GM21576 (cell line): ENCODE measurements at regions not wholly inside any gene's neighbourhood (a gene's known extent, or its start where the extent isn't known, plus 50 kb on each side); places are given as distances from the start of the nearest gene placed in this dataset.

ENCODE experiments used
- ATAC-seq: cut with Tn5 transposase; IDR thresholded peaks from one replicate; pipeline ENCODE4 v1.9.1; 2021; ENCODE audit warnings: mild to moderate bottlenecking, moderate library complexity; ENCODE audit not compliant: unreplicated experiment

- no peak for ATAC-seq
These were observed 388.9 kb downstream of the SH3GL2 start for GRCh38 chr9:17967731-17968130.

GRCh38 chr9:17969232-17969631 lies 390.4 kb downstream of the SH3GL2 start:
- no peak for ATAC-seq

DNA sequence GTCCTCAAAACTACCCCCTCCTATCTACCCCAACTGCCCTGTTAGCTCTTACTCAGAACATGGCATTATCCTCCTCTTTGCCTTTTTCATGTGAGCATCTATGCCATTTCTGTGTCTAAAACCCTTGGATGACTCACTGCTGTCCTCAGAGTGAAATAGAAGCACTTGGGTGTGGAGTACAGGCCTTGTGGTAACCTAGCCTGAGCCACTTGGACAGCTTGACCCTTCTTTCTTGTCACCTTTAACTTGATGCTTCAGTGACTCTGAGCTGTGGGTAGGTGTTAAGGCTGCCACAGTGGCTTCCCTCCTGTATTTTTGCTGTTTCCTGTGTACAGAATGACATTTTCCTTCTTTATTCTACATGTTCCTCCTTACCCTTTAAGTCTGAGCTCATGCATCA lies 391.4 kb downstream of the SH3GL2 start:
- ATAC-seq = no peak

- ATAC-seq = no peak
These were observed 399.9 kb downstream of the SH3GL2 start for GRCh38 chr9:17978773-17979172.

- ATAC-seq = no peak
These were observed 407.7 kb downstream of the SH3GL2 start for GRCh38 chr9:17986595-17986994.

DNA sequence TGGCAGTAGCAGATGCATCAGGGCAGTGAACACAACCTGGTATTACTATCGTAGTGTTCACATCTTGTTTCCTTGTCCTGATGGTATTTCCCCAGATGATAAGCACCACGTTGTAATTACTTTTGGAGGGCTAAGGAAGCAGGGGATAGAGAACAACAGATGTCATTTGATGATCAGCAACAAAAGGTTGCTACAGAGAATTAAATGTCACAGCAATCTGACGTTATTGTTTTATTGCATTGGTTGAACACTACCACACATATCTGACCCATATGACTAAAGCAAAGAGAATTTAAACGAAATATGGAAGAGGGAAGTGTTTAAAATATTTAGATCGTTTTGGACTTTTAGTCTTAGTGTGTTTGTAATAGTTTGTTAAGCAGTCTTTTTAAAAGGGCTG lies 408.3 kb downstream of the SH3GL2 start:
- ATAC-seq = no peak

DNA sequence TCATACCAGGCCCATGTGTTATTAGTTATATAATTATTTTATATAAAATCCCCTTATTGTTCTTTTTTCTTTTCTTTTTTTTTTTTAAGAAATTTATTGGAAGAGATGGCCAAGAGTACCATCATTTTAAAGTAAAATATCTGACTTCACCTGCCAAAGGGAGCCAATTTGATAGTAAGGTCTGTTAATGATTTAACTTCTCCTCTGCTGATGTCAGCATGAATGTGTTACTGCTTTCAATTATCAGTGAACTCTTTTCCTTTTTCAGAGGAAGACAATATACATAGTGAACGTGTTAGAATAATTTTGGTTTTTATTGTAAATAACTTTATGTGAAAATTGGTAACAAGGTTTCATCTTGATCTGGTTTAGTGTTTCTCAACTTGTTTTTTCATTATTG lies 409.6 kb downstream of the SH3GL2 start:
- ATAC-seq = no peak

DNA sequence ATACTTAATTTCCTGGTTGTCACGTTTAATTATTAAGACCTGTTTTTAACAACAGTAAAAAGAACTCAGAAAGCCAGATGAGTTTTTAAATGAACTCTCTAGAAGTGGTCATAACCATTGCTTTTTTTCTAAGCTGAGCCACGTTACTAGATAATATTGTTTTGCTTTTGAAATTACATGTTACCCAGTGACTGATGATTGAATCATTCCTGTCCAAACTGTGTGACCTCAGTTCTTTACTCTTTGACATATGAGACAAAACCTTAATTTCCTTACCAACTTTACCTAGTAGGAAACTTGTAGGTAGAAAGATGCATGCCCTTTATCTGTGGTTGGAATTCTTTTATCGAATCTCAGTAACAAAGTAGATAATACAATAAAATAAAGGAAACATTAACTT lies 411.7 kb downstream of the SH3GL2 start:
- ATAC-seq = no peak

GRCh38 chr9:17993024-17993423 lies 414.2 kb downstream of the SH3GL2 start:
- ATAC-seq = no peak

DNA sequence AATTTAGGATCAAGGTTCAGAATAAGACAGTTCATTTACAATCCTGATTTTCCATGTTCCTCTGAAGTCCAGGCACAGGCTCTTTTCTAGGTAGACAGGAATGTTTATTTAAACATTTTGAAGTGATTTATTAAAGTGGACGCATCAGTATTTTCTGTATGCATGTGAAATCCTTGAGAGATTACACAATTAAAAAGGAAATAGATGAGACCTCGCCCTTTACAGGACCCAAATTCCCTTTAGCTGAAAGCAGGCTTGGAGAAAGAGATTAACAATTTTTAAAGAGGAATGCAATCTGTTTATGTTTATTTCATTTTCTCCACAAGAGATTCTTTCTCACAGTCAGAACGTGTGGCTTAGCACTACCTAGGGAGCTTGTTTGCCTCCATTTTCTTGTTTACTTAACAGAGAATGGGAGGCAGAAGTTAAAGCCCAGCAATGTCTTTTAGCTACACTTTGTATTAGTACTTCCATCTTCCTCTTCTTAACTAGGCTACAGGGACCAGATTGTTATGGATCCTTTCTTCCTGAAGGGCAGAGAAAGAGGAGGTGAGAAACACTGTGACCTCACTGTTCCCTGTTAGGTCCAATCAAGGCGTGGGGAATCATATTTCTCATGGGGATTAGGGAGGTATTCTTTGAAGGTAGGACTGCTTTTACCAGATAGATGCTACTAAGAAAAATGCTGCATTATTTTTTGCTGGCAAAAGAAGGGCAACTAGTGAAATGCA lies 416.0 kb downstream of the SH3GL2 start:
- no peak for ATAC-seq

DNA sequence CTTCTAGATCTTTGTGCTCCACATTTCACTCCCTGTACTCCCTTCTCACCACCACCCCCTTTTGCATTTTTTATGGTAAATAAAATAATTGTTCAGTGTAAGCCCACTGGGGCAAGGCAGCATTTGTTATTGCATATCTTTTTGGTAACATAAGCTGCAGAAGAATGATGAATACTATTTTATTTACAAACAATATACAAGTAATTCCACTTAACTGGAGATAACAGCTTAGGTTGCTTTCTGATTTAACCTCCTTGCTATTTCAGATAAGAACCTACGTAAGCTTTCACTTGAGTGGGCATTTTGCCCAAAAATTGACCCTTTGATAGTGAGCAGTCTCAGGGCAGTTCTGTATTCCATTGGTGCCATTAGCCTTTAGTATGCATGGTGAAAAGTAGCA lies 417.9 kb downstream of the SH3GL2 start:
- ATAC-seq = no peak

GRCh38 chr9:18002718-18003438 lies 424.0 kb downstream of the SH3GL2 start:
- ATAC-seq = no peak

GRCh38 chr9:18006591-18006990 lies 427.7 kb downstream of the SH3GL2 start:
- no peak for ATAC-seq

GRCh38 chr9:18007621-18008020 lies 428.8 kb downstream of the SH3GL2 start:
- no peak for ATAC-seq

- ATAC-seq = no peak
These were observed 431.0 kb downstream of the SH3GL2 start for GRCh38 chr9:18009902-18010301.

- ATAC-seq = no peak
These were observed 431.6 kb downstream of the SH3GL2 start for GRCh38 chr9:18010492-18010891.

DNA sequence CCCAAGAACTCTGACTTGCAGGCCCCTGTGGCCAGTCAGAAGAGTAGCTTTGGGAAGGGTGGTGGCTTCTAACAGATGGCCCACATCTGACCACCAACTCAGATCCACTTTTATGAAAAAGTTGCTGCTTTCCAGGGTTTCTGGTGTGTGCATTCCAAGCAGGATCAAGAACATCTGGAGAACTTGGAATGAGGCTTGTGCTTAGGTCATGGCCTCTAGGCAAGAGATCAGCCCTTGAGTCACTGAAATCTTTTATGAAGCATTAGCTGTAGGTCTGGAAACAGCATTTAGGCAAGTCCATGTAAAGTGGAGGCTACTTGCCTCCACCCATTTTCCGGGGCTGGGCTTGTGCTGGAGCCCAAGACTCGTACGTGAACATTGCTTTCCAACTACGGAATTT lies 433.3 kb downstream of the SH3GL2 start:
- ATAC-seq = no peak

GRCh38 chr9:18014556-18014955 lies 435.7 kb downstream of the SH3GL2 start:
- no peak for ATAC-seq

GRCh38 chr9:18015116-18015515 lies 436.2 kb downstream of the SH3GL2 start:
- ATAC-seq = no peak

DNA sequence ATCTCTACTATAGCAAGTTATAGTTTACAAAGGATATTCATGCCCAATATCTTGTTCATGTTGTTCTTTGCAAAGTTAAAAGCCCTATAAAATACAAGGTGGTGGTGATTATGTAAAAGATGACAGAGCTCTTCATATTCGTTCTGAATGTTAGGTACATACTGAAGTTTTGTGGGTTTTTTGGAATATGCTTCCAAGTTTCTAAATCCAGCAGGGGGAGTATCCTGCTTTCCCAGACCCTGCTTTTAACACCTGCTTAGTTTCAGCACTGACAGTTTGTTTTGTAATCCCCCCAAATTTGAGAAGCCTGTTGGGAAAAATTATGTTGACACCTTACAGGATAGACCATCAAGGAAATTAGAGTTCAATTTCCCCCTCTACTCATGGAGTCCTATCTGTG lies 438.3 kb downstream of the SH3GL2 start:
- ATAC-seq = no peak

GRCh38 chr9:18018221-18018620 lies 439.4 kb downstream of the SH3GL2 start:
- no peak for ATAC-seq

- no peak for ATAC-seq
These were observed 439.8 kb downstream of the SH3GL2 start for GRCh38 chr9:18018661-18019060.
